OCI-LY1 (cell line): ENCODE measurements at regions not wholly inside any gene's neighbourhood (a gene's known extent, or its start where the extent isn't known, plus 50 kb on each side); places are given as distances from the start of the nearest gene placed in this dataset.
"Not testable (repeated sequence)": the region's sequence is repeated elsewhere in the genome, so short reads cannot be mapped to it uniquely, and the experiment has no call there.

ENCODE experiments used
- H2AFZ ChIP-seq: fragments of 200-600 bp; sonication (generic), shearing (Covaris generic); 2 replicates; pipeline ENCODE4 v1.6.0; 2014; ENCODE audit warnings: antibody characterized with exemption, mild to moderate bottlenecking, low read length
- H3F3A ChIP-seq: fragments of 200-600 bp; sonication (generic), shearing (Covaris generic); 2 replicates; pipeline ENCODE4 v1.6.0; 2014; ENCODE audit warnings: mild to moderate bottlenecking, antibody characterized with exemption, low read length, moderate library complexity; ENCODE audit not compliant: insufficient read depth
- H3K27ac ChIP-seq: fragments of 200-600 bp; sonication (generic); 2 replicates; pipeline ENCODE4 v1.5.1; 2014; ENCODE audit warnings: low read length, mixed run types, mild to moderate bottlenecking, low read depth; ENCODE audit not compliant: poor library complexity, severe bottlenecking
- H3K27me3 ChIP-seq: fragments of 200-600 bp; sonication (generic); 2 replicates; pipeline ENCODE4 v1.6.0; 2014; ENCODE audit warnings: antibody characterized with exemption, mild to moderate bottlenecking, low read length, moderate library complexity; ENCODE audit not compliant: insufficient read depth
- H3K36me3 ChIP-seq: fragments of 200-600 bp; sonication (generic); 2 replicates; pipeline ENCODE4 v1.6.1; 2014; ENCODE audit warnings: mild to moderate bottlenecking, antibody characterized with exemption, low read length, moderate library complexity, mixed read lengths; ENCODE audit not compliant: insufficient read depth
- H3K4me1 ChIP-seq: fragments of 200-600 bp; sonication (generic); 2 replicates; pipeline ENCODE4 v1.5.1; 2014; ENCODE audit warnings: mild to moderate bottlenecking, low read length, moderate library complexity; ENCODE audit not compliant: insufficient read depth, severe bottlenecking
- H3K4me2 ChIP-seq: fragments of 200-600 bp; sonication (generic), shearing (Covaris generic); 2 replicates; pipeline ENCODE4 v1.6.1; 2014; ENCODE audit warnings: low read length
- H3K4me3 ChIP-seq: fragments of 200-600 bp; sonication (generic); 2 replicates; pipeline ENCODE4 v1.5.1; 2014; ENCODE audit warnings: low read length, low read depth, mild to moderate bottlenecking, mixed read lengths; ENCODE audit not compliant: poor library complexity, severe bottlenecking
- H3K79me2 ChIP-seq: fragments of 200-600 bp; shearing (Covaris generic); 2 replicates; pipeline ENCODE4 v1.6.1; 2016; ENCODE audit warnings: mixed run types, low read length, mixed read lengths; ENCODE audit not compliant: insufficient read depth
- H3K9ac ChIP-seq: fragments of 200-600 bp; sonication (generic), shearing (Covaris generic); 2 replicates; pipeline ENCODE4 v1.6.1; 2014; ENCODE audit warnings: mild to moderate bottlenecking, low read length, mixed read lengths
- H3K9me2 ChIP-seq: fragments of 200-600 bp; sonication (generic), shearing (Covaris generic); 2 replicates; pipeline ENCODE4 v1.6.1; 2014; ENCODE audit warnings: low read depth, mild to moderate bottlenecking, low read length, mixed read lengths
- H3K9me3 ChIP-seq: fragments of 200-600 bp; shearing (Covaris generic); 2 replicates; pipeline ENCODE4 v1.6.1; 2014; ENCODE audit warnings: low read length, mixed read lengths
- H4K20me1 ChIP-seq: fragments of 200-600 bp; sonication (generic), shearing (Covaris generic); 2 replicates; pipeline ENCODE4 v1.6.0; 2016; ENCODE audit warnings: mild to moderate bottlenecking, low read length; ENCODE audit not compliant: insufficient read depth
- CTCF ChIP-seq: fragments of 200-600 bp; sonication (generic), shearing (Covaris generic); IDR thresholded peaks from 2 replicates; pipeline ENCODE4 v1.5.1; 2017; ENCODE audit warnings: mild to moderate bottlenecking, antibody characterized with exemption, low read length, moderate library complexity, mixed read lengths
- EZH2 ChIP-seq: fragments of 200-600 bp; sonication (generic), shearing (Covaris generic); IDR thresholded peaks from 2 replicates; pipeline ENCODE4 v1.8.0; 2017; ENCODE audit warnings: borderline replicate concordance, mixed run types, mild to moderate bottlenecking, antibody characterized with exemption, low read length, moderate library complexity, mixed read lengths

- H3K9ac ChIP-seq, result no peak overlapping the region
- no peaks in the 10 kb centered on the region for H3K27me3 ChIP-seq
- no peaks in the 10 kb centered on the region for H3K4me1 ChIP-seq
- no peaks in the 10 kb centered on the region for H4K20me1 ChIP-seq
- no peaks in the 10 kb centered on the region for H3K79me2 ChIP-seq
- H3K9me3 ChIP-seq, result no peaks in the 10 kb centered on the region
- TF ChIP-seq CTCF, result no peak
- H3K36me3 ChIP-seq, result no peaks in the 10 kb centered on the region
- H3K4me2 ChIP-seq, result no peak overlapping the region
- H2AFZ ChIP-seq, result no peak overlapping the region
- no peaks in the 10 kb centered on the region for H3F3A ChIP-seq
- no peak overlapping the region for H3K4me3 ChIP-seq
- no peaks in the 10 kb centered on the region for H3K9me2 ChIP-seq
- no peak overlapping the region for H3K27ac ChIP-seq
Observed at GRCh38 chr11:91489989-91490388, 734.6 kb upstream of the FAT3 start.

- not testable (repeated sequence) for H3K27ac ChIP-seq, H3K4me2 ChIP-seq, H3K9me3 ChIP-seq, H3F3A ChIP-seq, H3K79me2 ChIP-seq, H3K9me2 ChIP-seq, H3K27me3 ChIP-seq, H3K4me1 ChIP-seq, H3K36me3 ChIP-seq, H3K9ac ChIP-seq, H3K4me3 ChIP-seq, H2AFZ ChIP-seq, H4K20me1 ChIP-seq
Observed at GRCh38 chr11:91483956-91484355, 740.7 kb upstream of the FAT3 start.

- not testable (repeated sequence) for H3K9me2 ChIP-seq, H3K27ac ChIP-seq, H3K36me3 ChIP-seq, H3F3A ChIP-seq, H3K4me1 ChIP-seq, H3K4me3 ChIP-seq, H3K4me2 ChIP-seq, H2AFZ ChIP-seq, H3K27me3 ChIP-seq, H3K79me2 ChIP-seq, H3K9ac ChIP-seq, H3K9me3 ChIP-seq, H4K20me1 ChIP-seq
Observed at GRCh38 chr11:91481875-91482274, 742.7 kb upstream of the FAT3 start.

DNA sequence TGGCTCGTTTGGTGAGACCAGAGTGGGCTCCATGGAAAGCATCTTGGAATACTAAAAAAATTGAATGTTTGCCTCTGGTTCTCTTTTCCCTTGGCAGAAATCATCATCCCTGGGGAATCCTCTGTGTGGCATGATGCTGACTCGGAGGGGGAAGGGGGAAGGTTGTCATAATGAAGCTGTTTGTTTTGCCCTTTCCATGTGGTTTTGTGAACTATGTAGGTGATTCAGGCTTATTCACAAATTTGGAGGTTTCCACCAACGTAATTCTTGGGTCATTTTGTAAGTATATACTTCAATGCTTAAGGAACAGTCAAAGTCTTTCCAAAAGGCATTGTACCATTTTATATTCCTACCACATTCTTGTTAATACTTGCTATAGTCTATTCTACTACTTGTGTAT lies 754.0 kb upstream of the FAT3 start:
- Histone ChIP-seq H3K9me3 (no peaks in the 10 kb centered on the region), H3K4me2 (no peak overlapping the region)
- TF ChIP-seq CTCF, result no peak
- TF ChIP-seq EZH2, result no peak

More for the DNA sequence above, 754.0 kb upstream of the FAT3 start:
- no peaks in the 10 kb centered on the region for H4K20me1 ChIP-seq
- no peak overlapping the region for H3K9ac ChIP-seq
- H2AFZ ChIP-seq, result no peak overlapping the region
- no peaks in the 10 kb centered on the region for H3K9me2 ChIP-seq
- H3K4me1 ChIP-seq, result no peaks in the 10 kb centered on the region
- no peaks in the 10 kb centered on the region for H3K36me3 ChIP-seq
- no peaks in the 10 kb centered on the region for H3F3A ChIP-seq
- H3K79me2 ChIP-seq, result no peaks in the 10 kb centered on the region
- no peaks in the 10 kb centered on the region for H3K27me3 ChIP-seq
- H3K27ac ChIP-seq, result no peak overlapping the region
- no peak overlapping the region for H3K4me3 ChIP-seq
